ENCODE measurements at regions not wholly inside any gene's neighbourhood (a gene's known extent, or its start where the extent isn't known, plus 50 kb on each side); places are given as distances from the start of the nearest gene placed in this dataset.

GRCh38 chr7:91630581-91631380 lies 249.7 kb downstream of the MTERF1 start:
- no peak for DNase-seq (ENCODE audit: low read depth)

- no peak for DNase-seq (ENCODE audit: low read depth)
Measured at GRCh38 chr7:91632234-91632940, 248.1 kb downstream of the MTERF1 start.

DNA sequence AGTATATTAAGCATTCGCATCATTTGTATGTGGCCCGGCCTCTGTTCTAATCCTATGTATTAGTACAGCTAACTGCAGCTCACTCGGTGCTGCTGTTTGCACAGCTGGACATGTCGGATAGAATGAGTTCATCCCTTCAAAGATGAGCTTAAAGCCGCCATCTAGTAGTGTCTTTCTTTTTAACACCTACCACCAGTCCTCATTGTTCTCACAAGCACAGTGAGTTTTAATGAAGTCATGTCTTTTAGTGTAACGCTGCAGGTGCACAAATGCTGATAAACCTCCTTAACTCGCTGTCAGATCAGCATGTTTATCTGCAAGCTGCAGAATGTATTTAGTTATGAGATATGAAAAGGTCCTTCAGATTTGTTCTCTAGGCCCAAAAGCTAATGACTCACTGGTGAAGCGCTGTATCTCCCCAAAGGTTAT lies 247.5 kb downstream of the MTERF1 start:
- no peak for DNase-seq (ENCODE audit: low read depth)

DNA sequence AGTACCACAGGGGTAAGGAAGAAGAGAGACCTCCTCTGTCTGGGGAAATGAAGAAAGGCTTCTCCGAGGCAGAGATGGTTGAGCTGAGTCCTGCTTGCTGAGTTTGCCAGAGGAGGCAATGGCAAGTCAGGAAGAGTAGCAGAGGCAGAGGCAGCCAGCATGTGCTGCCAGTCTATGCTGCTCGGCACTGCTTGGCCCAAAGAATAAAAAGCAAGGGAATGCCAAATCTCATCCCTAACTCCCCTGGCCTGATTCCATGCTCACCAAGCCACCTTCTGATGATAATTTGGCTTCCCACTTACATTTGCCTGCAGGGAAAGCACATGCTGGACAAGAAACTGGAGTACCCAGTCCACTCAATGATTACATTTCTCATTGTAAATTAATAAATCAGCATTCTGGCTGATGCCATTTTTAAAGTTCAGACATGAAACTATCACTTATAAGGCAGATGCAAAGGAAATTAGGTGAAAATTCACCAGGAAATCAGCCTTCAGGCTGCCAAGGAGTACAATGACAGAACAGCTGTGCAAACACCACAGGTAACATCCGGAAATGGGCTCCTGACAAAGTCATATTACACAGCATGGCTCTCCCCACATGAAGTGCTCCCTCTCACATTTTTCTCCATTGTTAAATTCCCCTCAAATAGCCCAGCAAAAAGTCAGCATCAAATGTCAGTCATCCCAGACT lies 245.9 kb downstream of the MTERF1 start:
- DNase-seq (ENCODE audit: low read depth) = no peak

DNA sequence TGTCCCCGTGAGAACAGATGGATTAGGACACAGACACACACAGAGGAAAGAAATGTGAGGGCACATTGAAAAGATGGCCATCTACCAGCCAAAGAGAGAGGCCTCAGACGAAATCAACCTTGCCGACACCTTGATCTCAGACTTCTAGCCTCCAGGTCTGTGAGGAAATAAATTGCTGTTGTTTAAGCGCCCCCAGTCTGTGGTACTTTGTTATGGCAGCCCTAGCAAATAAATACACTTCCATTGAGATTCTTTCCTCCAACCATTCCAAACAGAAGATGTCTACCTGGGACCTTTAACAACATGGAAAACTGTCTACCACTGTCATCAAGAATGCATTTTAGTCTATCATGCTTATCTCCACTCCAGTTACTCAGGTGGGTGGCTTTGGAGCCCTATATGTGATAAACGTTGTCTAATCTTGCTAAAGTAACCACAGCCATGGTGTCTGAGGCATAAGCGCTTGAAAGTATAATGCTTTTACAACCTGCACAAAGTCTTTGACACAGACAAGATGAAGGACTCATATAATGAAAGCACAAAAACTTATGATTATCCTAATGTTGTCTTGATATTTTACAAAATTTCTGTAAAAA lies 244.3 kb downstream of the MTERF1 start:
- DNase-seq (ENCODE audit: low read depth) = no peak

DNA sequence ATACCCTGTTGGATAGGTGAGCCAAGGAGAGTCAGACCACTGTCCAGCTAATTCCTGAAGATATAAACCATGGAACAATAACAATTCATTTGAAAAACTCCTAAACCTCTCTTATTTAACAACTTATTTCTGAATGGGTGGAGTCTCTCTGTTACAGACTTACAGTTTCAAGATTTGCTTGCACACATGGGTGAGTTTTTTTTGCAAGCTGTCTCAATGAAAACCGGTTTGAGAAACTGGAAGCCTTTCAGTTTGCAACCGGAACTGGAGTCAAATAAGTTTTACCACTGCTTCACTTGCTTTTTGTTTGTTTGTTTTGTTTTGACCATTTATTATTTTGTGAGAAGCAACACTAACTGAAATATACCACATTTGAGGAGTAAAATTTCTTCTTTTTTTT lies 243.8 kb downstream of the MTERF1 start:
- no peak for DNase-seq (ENCODE audit: low read depth)

- DNase-seq (ENCODE audit: low read depth) = no peak
Measured at GRCh38 chr7:91644256-91644655, 236.2 kb downstream of the MTERF1 start.

DNA sequence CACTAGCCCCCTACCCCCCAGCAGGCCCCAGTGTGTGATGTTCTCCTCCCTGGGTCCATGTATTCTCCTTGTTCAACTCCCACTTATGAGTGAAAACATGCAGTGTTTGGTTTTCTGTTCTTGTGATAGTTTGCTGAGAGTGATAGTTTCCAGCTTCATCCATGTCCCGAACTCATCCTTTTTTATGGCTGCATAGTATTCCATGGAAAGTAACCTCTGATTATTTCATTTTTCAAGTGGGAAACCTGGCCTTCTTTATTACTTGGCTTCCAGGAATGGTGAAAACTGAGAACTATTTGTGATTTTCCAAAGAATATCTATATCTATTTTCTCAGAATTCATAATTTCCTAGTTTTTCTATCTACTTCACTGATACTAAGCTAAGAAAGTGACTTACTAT lies 235.0 kb downstream of the MTERF1 start:
- DNase-seq (ENCODE audit: low read depth) = no peak

- DNase-seq (ENCODE audit: low read depth) = no peak
Measured at GRCh38 chr7:91651986-91652385, 228.5 kb downstream of the MTERF1 start.

GRCh38 chr7:91653286-91653685 lies 227.2 kb downstream of the MTERF1 start:
- DNase-seq (ENCODE audit: low read depth) = no peak

GRCh38 chr7:91655656-91656055 lies 224.8 kb downstream of the MTERF1 start:
- DNase-seq (ENCODE audit: low read depth) = no peak

DNA sequence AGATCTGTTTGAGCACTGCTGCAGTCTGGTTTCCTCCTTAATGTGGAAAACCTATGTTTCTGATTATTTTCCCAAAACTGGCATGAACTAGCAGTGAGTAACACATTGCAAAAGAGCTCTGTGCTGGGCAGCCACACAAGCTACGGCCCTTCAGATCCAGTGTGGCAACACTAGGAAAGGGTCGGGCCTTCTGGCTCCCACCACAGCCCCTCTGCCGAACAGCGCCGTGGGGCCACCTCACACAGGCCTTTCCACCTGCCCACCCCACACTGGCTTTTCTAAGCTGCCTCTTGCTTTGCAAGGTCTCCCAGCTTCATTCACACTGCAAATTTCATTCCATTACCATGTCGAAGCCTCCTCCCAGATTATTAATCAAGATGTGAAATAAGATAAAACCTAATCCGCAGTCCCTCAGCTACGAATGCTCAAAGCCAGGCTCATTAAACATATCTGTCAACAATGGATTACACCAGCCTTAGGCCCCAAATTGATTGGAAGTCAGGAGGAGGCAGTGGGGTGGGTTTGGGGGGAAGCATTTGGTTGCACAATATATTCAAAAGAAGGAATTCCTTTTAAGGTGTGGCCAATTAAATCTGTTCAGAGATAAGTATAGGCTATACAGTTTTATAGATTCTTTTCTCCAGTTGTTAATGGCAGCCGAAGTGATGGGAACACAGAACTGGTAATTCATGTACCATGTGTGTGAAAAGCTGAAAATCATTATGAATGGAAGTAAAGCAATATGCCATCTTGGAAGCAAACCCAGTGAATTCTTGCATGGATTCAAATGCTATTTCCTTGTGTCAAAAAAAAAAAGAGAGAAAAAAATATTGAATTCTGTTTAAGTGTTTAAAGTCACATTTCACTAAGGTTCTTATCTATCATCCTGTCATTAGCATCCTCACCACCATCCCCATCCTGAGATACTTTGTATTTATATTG lies 223.7 kb downstream of the MTERF1 start:
- DNase-seq (ENCODE audit: low read depth) = peak; percentile 46

GRCh38 chr7:91657483-91658071 lies 222.9 kb downstream of the MTERF1 start:
- peak; percentile 64 for DNase-seq (ENCODE audit: low read depth)

- DNase-seq (ENCODE audit: low read depth) = no peak
Measured at GRCh38 chr7:91659096-91659495, 221.4 kb downstream of the MTERF1 start.

DNA sequence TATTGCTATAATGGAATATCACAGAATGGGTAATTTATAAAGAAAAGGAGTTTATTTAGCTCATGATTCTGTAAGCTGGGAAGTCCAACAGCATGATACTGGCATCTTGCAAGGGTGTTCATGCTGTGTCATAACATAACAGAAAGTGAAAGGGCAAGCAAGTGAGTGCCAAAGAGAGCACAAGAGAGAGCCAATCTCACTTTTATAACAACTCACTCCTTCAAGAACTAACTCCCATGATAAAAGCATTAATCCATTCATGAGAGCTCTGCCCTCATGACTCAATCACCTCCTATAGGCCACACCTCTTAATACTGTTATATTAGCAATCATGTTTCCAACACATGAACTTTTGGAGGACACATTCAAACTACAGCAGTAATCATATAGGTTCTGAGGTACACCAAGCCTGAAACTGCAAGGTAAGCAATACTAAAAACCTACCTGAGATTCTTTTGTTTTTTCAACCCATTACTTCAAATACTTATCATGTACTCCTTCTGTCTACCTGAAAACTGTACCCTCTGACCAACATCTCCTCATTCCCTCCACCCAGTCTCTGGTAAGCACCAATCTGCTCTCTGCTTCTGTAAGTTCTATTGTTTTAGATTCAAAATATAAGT lies 219.7 kb downstream of the MTERF1 start:
- DNase-seq (ENCODE audit: low read depth) = no peak

DNA sequence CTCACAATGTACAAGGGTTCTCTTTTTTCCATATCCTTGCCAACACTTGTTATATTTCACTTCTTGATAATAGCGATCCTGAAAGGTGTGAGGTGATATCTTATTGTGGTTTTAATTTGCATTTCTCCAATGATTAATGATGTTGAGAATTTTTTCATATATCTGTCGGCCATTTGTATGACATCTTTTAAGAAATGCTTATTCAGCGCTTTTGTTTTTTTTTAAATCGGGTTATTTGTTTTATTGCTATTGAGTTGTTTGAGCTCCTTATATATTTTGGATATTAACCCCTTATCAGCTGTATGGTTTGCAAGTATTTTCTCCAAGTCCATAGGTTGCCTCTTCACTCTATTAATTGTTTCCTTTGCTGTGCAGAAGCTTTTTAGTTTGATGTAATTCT lies 218.8 kb downstream of the MTERF1 start:
- DNase-seq (ENCODE audit: low read depth) = no peak

- DNase-seq (ENCODE audit: low read depth) = no peak
Measured at GRCh38 chr7:91668217-91668616, 212.3 kb downstream of the MTERF1 start.

DNA sequence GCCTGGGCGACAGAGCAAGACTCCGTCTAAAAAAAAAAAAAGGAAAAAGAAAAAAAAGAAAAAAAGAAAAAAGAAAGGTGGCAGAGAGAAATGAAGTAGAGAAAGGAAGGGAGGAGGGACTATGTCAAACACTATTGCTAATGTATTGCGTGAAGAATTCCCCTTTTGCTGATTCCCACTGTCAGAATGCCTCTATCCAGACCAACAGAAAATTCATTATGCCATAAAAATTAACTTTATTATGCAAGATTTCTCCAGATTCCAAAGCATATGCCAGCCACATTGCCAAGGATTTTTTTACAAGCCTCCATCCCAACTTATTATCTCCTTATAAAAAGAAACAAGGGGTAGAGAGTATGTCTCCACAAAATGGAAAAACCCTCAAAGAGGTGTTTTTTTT lies 209.3 kb downstream of the MTERF1 start:
- no peak for DNase-seq (ENCODE audit: low read depth)

- no peak for DNase-seq (ENCODE audit: low read depth)
Measured at GRCh38 chr7:91674470-91674869, 206.0 kb downstream of the MTERF1 start.

DNA sequence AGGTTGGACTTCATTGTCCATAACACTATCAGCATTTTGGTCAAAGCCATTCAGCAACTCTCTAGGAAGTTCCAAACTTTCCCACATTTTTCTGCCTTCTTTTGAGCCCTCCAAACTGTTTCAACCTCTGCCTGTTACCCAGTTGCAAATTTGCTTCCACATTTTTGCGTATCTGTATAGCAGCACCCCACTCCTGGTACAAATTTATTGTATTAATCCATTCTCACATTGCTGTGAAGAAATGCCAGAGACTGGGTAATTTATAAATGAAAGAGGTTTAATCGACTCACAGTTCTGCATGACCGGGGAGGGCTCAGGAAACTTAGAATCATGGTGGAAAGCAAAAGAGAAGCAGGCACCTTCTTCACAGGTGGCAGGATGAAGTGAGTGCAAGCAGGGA lies 198.8 kb downstream of the MTERF1 start:
- no peak for DNase-seq (ENCODE audit: low read depth)

- no peak for DNase-seq (ENCODE audit: low read depth)
Measured at GRCh38 chr7:91683823-91684222, 196.7 kb downstream of the MTERF1 start.
